OCI-LY7 (cell line): ENCODE measurements at regions not wholly inside any gene's neighbourhood (a gene's known extent, or its start where the extent isn't known, plus 50 kb on each side); places are given as distances from the start of the nearest gene placed in this dataset.

Experiments used
- CTCF ChIP-seq: fragments of 200-600 bp; sonication (generic); conservative IDR thresholded peaks from 2 replicates; pipeline ENCODE4 v1.5.1; 2014; ENCODE audit warnings: mild to moderate bottlenecking, antibody characterized with exemption, low read length, moderate library complexity, mixed read lengths
- EZH2phosphoT487 ChIP-seq: fragments of 200-600 bp; sonication (generic); IDR thresholded peaks from 2 replicates; pipeline ENCODE4 v1.6.1; 2018; ENCODE audit warnings: low read depth, borderline replicate concordance, mild to moderate bottlenecking, mixed run types, antibody characterized with exemption, low read length, moderate library complexity, mixed read lengths

GRCh38 chr15:60212536-60212935 lies 185.2 kb downstream of the ANXA2 start:
- TF ChIP-seq CTCF (0 out of 2 replicates have a peak, but pooled peaks have one; percentile 23), EZH2phosphoT487 (no peak)
